ENCODE measurements at regions not wholly inside any gene's neighbourhood (a gene's known extent, or its start where the extent isn't known, plus 50 kb on each side); places are given as distances from the start of the nearest gene placed in this dataset.

DNA sequence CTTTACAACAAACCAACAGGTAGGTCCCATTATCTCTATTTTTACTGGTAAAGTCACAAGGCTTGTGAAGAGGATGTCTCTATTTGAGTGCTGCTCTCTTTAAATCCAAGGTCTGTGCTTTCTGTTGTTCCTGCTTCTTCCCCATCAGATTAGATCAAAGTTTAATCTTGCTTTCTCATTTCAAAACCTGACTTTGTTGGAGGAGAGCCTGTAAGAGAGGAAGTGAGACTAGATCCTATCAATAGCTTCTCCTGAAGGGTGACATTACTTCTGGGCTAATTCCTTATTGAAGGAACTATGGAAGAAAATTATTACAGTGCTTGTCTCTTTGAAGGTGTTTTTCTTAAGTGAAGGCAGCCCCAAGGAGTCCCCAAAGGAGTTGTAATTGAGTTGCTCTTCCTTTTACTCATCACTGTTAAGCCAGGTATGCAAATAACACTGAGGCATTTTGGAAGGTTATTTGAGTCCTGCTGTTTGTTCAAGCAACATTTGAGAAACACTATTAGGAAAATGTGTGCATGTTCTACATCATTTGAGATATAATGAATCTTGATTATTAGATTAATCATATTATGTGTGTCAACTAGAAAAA lies 146.2 kb upstream of the MBL2 start:
- DNase-seq (ENCODE audit: low read depth in 3 of 3, low spot score in 2 of 3), result no peak

DNA sequence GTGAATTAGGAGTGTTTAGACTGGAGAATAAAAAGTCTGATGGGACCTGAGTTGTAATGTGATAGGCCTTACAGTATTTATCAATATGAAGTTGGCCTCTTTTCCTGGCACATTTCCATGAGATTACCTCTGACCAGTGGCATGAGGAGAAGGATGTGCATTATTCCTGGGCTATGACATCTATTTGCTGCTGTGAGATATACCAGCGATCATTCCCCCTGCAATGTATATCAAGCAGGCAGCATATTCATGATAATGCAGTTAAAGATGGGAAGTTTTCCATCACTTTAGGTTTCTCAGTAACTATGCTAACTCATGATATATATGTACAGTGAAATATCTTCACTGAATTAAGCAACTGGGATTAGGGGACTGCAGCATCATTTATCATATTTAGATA lies 142.8 kb upstream of the MBL2 start:
- no peak for DNase-seq (ENCODE audit: low read depth in 3 of 3, low spot score in 2 of 3)

GRCh38 chr10:52911163-52911562 lies 138.6 kb upstream of the MBL2 start:
- DNase-seq (ENCODE audit: low read depth in 3 of 3, low spot score in 2 of 3), result no peak

GRCh38 chr10:52908478-52908877 lies 135.9 kb upstream of the MBL2 start:
- peak in 1 of 3 donors; percentile 23 for DNase-seq (ENCODE audit: low read depth in 3 of 3, low spot score in 2 of 3)

DNA sequence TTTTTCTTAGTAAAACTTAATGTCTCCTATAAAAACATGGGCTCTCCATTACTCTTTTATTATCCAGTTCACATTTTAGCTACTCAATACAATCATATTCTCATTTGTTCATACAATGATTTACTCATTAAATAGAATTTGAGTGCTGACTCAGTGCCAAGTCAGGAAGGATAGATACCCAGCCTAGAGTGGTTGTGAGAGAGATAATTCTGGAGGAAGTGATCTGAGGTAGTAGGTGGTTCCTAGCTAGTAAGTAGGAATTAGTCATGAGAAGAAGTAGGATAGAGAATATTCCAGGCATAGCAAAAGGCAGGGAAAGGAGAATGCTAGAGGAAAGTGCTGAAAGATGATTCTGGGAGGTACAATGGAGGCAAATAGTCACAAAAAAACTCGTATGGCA lies 133.5 kb upstream of the MBL2 start:
- DNase-seq (ENCODE audit: low read depth in 3 of 3, low spot score in 2 of 3), result no peak

GRCh38 chr10:52903397-52903938 lies 130.9 kb upstream of the MBL2 start:
- DNase-seq (ENCODE audit: low read depth in 3 of 3, low spot score in 2 of 3), result no peak

GRCh38 chr10:52900593-52900992 lies 128.0 kb upstream of the MBL2 start:
- no peak for DNase-seq (ENCODE audit: low read depth in 3 of 3, low spot score in 2 of 3)

GRCh38 chr10:52897162-52897561 lies 124.6 kb upstream of the MBL2 start:
- DNase-seq (ENCODE audit: low read depth in 3 of 3, low spot score in 2 of 3), result no peak

GRCh38 chr10:52895059-52895458 lies 122.5 kb upstream of the MBL2 start:
- no peak for DNase-seq (ENCODE audit: low read depth in 3 of 3, low spot score in 2 of 3)

- DNase-seq (ENCODE audit: low read depth in 3 of 3, low spot score in 2 of 3), result no peak
Measured at GRCh38 chr10:52890281-52890680, 117.7 kb upstream of the MBL2 start.

GRCh38 chr10:52889611-52890010 lies 117.0 kb upstream of the MBL2 start:
- DNase-seq (ENCODE audit: low read depth in 3 of 3, low spot score in 2 of 3), result no peak

DNA sequence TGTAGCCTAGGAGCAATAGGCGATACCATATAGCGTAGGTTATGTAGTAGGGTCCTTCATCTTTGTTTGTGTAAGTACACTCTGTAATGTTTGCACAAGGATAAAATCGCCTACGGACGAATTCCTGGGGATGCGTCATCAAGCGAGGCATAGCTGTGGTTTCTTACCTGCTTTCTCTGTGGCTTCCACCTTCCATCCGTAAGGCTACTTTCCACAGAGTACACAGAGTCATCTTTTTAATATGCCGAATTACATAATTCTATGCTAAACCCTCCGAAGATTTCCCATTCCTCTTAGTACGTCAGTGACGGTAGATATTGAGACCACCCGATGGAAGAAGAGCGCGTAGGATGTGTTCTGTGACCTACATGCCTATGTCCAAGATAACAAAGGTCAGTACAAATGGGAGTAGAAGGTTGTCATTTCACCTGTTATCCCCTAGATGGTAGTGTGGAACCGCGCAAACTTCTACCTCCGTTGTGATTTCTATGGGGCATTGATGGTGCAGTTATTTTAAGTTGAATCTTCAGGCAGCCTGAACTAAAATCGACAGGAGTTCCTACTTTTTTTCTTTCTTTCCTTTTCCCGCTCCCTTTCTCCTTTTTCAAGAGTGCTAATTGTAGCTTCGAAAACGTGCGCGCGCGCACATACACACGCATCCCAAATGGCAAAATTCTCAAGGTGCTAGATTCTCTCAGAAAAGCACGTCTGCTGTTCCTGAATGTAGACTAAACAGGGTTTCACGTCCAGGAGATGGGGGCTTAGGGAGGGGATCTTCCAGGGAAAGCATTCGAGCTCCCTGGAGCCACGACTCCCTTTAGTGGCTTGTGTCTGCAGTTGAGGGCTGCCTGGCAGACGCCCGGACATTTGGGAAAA lies 111.7 kb upstream of the MBL2 start:
- peak; percentile 54 to 67 (median 60) for DNase-seq (ENCODE audit: low read depth in 3 of 3, low spot score in 2 of 3)

DNA sequence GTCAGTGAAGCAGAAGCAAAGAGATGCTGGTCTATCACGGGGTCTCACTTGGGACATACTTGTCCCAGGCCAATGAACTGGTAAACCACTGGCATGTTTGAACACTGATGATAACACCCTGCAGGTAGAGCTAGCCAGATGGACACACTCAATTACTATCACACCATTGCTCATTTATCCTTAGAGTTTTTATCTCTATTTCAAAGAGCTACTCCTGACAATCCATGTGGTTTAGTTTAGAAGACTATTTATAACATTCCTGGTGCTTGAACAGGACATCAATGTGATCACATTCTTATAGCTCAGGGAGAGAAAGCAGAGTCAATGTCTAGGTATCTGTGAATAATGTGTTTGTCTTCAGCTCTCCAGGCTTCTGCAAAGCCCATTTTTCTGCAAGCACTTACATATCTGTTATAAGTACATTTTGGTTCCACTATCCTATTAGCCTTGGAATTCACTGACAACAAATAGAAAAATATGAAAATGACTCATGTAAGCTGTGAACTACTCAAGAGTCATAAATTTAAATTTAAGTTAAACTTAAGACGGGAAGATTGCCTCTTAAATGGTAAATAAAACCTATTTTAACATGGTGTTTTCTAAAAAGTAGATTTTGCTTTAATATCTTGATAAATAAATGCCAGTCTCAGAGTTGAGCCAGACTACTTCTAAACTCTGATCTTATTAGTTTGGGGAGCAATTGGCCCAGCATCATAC lies 106.7 kb upstream of the MBL2 start:
- DNase-seq (ENCODE audit: low read depth in 3 of 3, low spot score in 2 of 3), result no peak

DNA sequence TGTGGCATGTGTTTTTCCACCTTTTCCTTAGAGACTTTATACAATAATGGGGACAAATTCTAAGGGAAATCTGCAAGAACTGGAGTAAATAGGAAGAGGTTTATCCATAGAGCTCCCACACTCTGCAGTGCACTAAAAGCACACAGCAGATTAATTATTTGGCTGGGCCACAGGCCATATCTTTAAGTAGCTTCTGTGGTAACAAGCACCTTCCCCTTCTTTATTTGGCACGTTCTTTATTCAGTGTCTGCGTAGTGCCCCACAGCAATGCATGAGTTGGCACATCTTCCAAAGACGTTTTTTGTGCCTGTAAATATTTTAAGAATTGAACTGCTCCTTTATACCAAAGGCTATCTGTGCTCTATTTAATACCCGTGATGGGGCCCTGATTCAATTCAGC lies 104.9 kb upstream of the MBL2 start:
- no peak for DNase-seq (ENCODE audit: low read depth in 3 of 3, low spot score in 2 of 3)

GRCh38 chr10:52875336-52875735 lies 102.8 kb upstream of the MBL2 start:
- no peak for DNase-seq (ENCODE audit: low read depth in 3 of 3, low spot score in 2 of 3)

DNA sequence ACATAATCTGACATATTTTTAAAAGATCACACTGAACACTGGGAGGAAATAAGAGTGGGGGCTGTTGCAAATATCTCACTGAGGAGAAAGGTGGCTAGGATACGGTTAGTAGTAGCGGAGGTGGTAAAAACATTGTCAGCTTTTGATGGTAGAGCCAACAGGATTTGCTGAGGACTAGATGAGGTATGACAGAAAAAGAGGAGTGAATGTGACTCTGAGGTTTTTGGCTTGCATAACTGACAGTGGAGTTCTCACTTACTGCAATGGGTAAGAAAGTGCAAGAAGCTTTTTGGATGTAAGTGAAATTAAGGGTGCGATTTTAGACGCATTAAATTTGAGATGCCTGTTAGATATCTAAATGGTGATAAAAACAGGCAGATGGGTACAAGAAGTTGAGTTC lies 102.0 kb upstream of the MBL2 start:
- DNase-seq (ENCODE audit: low read depth in 3 of 3, low spot score in 2 of 3), result no peak

- DNase-seq (ENCODE audit: low read depth in 3 of 3, low spot score in 2 of 3), result no peak
Measured at GRCh38 chr10:52871191-52871843, 98.7 kb upstream of the MBL2 start.

GRCh38 chr10:52870562-52870961 lies 98.0 kb upstream of the MBL2 start:
- no peak for DNase-seq (ENCODE audit: low read depth in 3 of 3, low spot score in 2 of 3)

DNA sequence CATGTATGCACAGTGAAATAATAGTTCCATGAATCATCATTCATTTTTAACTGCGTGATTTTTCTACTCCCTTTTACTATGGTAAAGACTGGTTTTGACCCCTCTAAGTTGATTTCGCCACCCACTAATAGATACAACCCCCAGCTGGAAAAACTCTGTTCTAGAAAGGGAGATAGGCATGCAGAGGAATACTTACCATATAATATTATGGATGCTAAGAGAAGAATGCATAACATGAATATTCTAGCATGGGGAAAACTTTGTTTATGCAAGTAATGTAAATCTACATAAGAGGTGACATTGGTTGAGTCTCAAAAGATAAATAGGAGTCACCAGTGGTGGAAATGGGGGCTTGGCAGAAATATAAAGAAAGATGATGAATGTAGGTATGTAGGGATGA lies 97.3 kb upstream of the MBL2 start:
- no peak for DNase-seq (ENCODE audit: low read depth in 3 of 3, low spot score in 2 of 3)

- DNase-seq (ENCODE audit: low read depth in 3 of 3, low spot score in 2 of 3), result no peak
Measured at GRCh38 chr10:52865213-52865612, 92.6 kb upstream of the MBL2 start.
